Endothelial cell (in vitro differentiated cells): ENCODE measurements at regions not wholly inside any gene's neighbourhood (a gene's known extent, or its start where the extent isn't known, plus 50 kb on each side); places are given as distances from the start of the nearest gene placed in this dataset.
A peak's percentile ranks its signal among the peaks of the same experiment; 100 is the strongest.

Experiments
- DNase-seq: peaks from one replicate; pipeline ENCODE4 v3.0.0; 2021; ENCODE audit warnings: low spot score
- H3K27ac Mint-ChIP-seq: one replicate; pipeline ENCODE4 v1.8.0; 2021; ENCODE audit warnings: mixed read lengths, inconsistent platforms; ENCODE audit not compliant: unreplicated experiment
- H3K27me3 Mint-ChIP-seq: one replicate; pipeline ENCODE4 v1.8.0; 2021; ENCODE audit warnings: mild to moderate bottlenecking, moderate library complexity, mixed read lengths, inconsistent platforms; ENCODE audit not compliant: unreplicated experiment
- H3K36me3 Mint-ChIP-seq: one replicate; pipeline ENCODE4 v1.8.0; 2021; ENCODE audit warnings: mild to moderate bottlenecking, low read depth, mixed read lengths, inconsistent platforms; ENCODE audit not compliant: unreplicated experiment
- H3K4me1 Mint-ChIP-seq: one replicate; pipeline ENCODE4 v1.8.0; 2021; ENCODE audit warnings: mild to moderate bottlenecking, mixed read lengths, inconsistent platforms; ENCODE audit not compliant: unreplicated experiment
- H3K4me3 Mint-ChIP-seq: one replicate; pipeline ENCODE4 v1.8.0; 2021; ENCODE audit warnings: mild to moderate bottlenecking, mixed read lengths, inconsistent platforms; ENCODE audit not compliant: unreplicated experiment
- H3K9me3 Mint-ChIP-seq: one replicate; pipeline ENCODE4 v1.8.0; 2021; ENCODE audit warnings: mixed read lengths, inconsistent platforms; ENCODE audit not compliant: unreplicated experiment
- TF ChIP-seq, protein P1 (sequence below): fragments of 200-600 bp; sonication (generic); IDR thresholded peaks from one replicate; pipeline ENCODE4 v1.5.0; 2021; ENCODE audit warnings: antibody characterized with exemption; ENCODE audit not compliant: unreplicated experiment

DNA sequence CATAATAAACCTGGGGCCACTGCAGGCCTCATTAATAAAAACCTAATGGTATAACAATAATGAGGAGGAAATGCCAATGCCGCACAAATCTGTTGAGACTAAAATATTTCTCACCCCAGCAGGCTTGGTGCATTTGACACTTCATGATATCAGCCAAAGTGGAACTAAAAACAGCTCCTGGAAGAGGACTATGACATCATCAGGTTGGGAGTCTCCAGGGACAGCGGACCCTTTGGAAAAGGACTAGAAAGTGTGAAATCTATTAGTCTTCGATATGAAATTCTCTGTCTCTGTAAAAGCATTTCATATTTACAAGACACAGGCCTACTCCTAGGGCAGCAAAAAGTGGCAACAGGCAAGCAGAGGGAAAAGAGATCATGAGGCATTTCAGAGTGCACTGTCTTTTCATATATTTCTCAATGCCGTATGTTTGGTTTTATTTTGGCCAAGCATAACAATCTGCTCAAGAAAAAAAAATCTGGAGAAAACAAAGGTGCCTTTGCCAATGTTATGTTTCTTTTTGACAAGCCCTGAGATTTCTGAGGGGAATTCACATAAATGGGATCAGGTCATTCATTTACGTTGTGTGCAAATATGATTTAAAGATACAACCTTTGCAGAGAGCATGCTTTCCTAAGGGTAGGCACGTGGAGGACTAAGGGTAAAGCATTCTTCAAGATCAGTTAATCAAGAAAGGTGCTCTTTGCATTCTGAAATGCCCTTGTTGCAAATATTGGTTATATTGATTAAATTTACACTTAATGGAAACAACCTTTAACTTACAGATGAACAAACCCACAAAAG lies 580.9 kb upstream of the TMEFF2 start:
- Mint-ChIP-seq H3K4me3 (no peak overlapping the region), H3K27me3 (no peaks in the 10 kb centered on the region), H3K36me3 (no peaks in the 10 kb centered on the region), H3K9me3 (no peaks in the 10 kb centered on the region), H3K4me1 (no peaks in the 10 kb centered on the region), H3K27ac (no peak overlapping the region)
- DNase-seq: no peak
- TF ChIP-seq, protein P1, sequence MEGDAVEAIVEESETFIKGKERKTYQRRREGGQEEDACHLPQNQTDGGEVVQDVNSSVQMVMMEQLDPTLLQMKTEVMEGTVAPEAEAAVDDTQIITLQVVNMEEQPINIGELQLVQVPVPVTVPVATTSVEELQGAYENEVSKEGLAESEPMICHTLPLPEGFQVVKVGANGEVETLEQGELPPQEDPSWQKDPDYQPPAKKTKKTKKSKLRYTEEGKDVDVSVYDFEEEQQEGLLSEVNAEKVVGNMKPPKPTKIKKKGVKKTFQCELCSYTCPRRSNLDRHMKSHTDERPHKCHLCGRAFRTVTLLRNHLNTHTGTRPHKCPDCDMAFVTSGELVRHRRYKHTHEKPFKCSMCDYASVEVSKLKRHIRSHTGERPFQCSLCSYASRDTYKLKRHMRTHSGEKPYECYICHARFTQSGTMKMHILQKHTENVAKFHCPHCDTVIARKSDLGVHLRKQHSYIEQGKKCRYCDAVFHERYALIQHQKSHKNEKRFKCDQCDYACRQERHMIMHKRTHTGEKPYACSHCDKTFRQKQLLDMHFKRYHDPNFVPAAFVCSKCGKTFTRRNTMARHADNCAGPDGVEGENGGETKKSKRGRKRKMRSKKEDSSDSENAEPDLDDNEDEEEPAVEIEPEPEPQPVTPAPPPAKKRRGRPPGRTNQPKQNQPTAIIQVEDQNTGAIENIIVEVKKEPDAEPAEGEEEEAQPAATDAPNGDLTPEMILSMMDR: no peak

DNA sequence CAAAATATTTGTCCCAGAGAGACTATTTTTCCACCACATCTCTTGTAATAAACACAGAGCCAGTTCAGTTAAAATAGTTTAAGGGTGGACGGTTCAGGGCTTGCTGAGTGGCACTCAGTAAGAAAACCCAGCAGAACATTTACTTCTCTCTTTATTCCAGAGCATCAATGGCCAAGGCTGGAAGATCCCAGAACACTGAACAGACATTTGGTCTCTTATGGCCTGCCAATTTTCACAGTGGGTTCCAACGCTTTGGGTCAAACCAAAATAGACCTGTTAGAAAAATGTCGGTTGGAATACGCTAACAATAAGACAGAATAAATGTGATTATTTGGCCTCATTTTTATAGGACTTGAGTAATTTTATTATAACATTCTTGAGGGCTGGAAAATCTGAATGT lies 580.3 kb upstream of the TMEFF2 start:
- H3K9me3 Mint-ChIP-seq: no peaks in the 10 kb centered on the region
- H3K36me3 Mint-ChIP-seq: no peaks in the 10 kb centered on the region
- H3K4me1 Mint-ChIP-seq: no peaks in the 10 kb centered on the region
- no peak for DNase-seq
- no peak overlapping the region for H3K4me3 Mint-ChIP-seq
- no peak overlapping the region for H3K27ac Mint-ChIP-seq
- H3K27me3 Mint-ChIP-seq: no peaks in the 10 kb centered on the region
- TF ChIP-seq, protein P1: no peak

DNA sequence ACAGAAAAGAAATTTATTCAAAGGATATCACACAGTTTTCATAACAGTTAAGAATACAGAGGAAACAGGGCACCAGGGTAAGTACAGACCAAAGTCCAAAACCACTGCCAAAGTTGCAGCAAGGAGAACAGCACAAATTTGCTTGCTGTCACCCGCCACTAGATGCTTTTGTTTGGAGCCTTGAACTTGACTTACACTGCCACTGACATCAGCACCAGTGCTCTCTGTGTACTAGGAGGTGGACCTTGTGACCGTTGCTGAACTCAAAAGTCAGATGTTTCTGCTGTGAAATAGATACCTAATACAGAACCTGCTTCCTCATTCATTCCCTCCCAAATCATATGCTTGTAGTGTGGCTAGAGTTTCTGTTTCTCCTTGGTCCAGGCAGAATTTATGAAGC lies 578.3 kb upstream of the TMEFF2 start:
- no peak overlapping the region for H3K27ac Mint-ChIP-seq
- no peak overlapping the region for H3K4me3 Mint-ChIP-seq
- DNase-seq: no peak
- no peaks in the 10 kb centered on the region for H3K9me3 Mint-ChIP-seq
- no peaks in the 10 kb centered on the region for H3K36me3 Mint-ChIP-seq
- H3K27me3 Mint-ChIP-seq: no peaks in the 10 kb centered on the region
- no peaks in the 10 kb centered on the region for H3K4me1 Mint-ChIP-seq
- TF ChIP-seq, protein P1: no peak

DNA sequence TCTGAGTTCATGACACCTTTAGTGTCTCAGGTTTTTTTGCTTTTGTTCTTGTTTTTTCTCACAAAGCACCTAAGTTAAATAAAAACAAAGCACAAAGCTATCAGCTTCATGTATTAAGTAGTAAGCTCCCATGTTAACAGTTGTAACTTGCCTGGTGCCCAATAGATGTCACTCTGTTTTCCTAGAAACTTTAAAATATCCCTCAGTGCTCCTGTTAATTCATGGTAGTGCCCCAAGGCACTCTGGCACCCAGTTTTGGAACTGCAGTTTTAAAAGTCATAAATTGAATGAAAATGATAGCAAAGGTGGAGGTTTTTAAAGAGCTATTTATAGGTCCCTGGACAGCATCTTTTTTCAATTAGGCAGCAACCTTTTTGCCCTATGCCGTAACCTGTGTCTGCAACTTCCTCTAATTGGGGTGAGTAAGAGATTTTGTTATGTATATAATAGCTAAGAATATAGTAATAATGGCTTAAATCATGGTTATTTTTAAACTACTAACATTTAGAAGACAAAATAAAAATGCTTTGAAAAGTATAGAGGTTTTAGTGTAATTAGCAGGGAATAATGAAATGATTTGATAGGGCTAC lies 555.0 kb upstream of the TMEFF2 start:
- Mint-ChIP-seq H3K27ac (no peak overlapping the region), H3K4me3 (no peak overlapping the region), H3K9me3 (no peaks in the 10 kb centered on the region), H3K27me3 (no peaks in the 10 kb centered on the region), H3K36me3 (no peaks in the 10 kb centered on the region), H3K4me1 (no peaks in the 10 kb centered on the region)
- TF ChIP-seq, protein P1: no peak
- DNase-seq: no peak

DNA sequence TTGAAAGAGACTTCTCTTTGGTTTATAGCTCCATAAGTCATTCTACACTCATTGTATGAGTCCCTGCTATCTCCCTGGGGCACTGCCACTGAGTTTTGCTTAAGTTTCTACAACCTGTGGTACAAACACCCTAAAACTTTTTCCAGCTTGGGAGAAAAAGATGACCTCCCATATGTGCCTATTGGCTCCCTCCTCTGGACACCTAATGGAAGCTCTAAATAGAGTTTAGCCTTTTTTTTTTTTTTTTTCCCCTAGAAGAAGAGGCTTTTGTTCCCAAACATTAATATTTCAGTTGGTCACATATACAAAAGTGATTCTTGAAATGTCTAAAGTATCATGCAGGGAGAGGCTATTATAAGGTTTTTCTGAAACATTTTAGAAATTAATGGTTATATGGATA lies 547.2 kb upstream of the TMEFF2 start:
- no peaks in the 10 kb centered on the region for H3K4me1 Mint-ChIP-seq
- H3K27ac Mint-ChIP-seq: no peak overlapping the region
- H3K27me3 Mint-ChIP-seq: no peaks in the 10 kb centered on the region
- H3K36me3 Mint-ChIP-seq: no peaks in the 10 kb centered on the region
- no peaks in the 10 kb centered on the region for H3K9me3 Mint-ChIP-seq
- DNase-seq: no peak
- TF ChIP-seq, protein P1: peak; percentile 27
- no peak overlapping the region for H3K4me3 Mint-ChIP-seq
